GM04503 (cell line): ENCODE measurements at regions not wholly inside any gene's neighbourhood (a gene's known extent, or its start where the extent isn't known, plus 50 kb on each side); places are given as distances from the start of the nearest gene placed in this dataset.
"Not testable (repeated sequence)": the region's sequence is repeated elsewhere in the genome, so short reads cannot be mapped to it uniquely, and the experiment has no call there.

Source experiments
- DNase-seq: peaks from one replicate; pipeline ENCODE4 v3.0.0-alpha.2; 2012; ENCODE audit warnings: low read depth

DNA sequence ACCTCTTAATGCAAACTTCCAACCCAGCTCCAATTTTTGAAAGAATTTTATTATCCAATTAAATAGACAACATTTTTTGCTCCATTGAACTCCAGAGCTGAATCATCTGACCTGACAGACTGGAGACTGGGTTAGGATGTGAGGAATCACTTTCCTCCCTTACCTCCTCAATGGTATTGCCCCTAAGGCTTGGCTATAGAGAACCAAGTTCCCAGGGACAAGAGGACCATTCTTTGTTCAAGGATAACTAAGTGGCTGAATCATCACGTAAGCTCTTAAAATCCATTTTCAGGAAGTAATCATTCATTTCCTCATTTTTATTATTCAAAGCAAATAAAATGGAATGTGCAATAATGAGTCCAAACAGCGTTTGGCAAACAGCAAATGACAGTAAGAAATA lies 335.1 kb downstream of the GATA3 start:
- no peak for DNase-seq

DNA sequence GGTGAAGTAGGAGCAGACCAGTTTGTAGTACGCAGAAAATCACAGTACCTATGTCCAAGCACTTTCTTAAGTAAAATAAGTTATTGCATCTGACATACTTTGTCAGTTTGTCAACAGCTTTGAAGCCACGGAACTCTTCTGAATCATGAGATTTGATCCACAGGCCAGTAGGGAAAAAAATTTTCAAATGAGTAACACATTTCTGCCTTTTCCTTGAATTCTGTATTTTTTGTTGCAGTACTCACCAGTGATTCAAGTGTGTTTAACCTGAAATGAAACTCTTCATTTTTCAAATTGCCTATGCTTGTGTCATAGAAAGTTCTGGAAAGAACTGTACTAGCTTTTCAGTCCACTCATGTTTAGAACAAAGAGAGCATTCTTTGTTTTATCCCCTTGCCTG lies 337.7 kb downstream of the GATA3 start:
- no peak for DNase-seq

DNA sequence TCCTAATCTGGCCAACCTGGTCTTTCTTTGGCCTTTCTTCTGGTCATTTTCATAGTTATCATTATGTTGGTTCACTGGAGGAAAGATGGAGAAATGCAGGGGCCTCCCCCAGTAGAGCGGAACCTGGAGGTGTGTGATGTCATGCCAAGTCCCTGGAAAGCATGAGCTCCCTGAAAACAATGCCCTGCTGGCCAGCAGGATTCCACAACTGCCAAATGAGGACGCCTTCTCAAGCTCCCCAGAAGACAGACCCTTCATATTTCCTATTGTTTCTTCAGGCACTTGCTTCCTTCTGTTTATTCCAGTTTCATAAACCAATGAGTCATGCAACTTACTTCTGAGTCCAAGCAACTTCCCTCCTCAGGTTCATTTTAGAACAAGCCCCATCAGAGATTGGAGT lies 339.0 kb downstream of the GATA3 start:
- DNase-seq = no peak

DNA sequence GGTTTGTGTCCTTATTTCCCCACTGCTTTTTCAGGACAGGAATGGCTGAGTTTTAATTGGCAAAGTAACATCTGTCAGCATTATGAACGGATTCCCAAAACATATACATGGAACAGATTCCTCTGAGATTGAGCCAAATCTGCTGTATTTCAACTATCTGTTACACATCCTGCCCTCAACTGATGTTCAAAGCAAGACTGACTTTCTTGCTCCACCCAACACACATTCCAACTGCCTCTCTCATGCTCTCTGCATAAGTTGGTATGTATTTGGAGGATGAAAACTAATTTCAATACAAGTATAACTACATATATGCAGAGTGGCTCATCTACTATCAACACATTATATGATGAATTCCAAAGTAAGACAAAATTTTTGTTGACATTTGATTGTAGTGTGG lies 342.2 kb downstream of the GATA3 start:
- no peak for DNase-seq

DNA sequence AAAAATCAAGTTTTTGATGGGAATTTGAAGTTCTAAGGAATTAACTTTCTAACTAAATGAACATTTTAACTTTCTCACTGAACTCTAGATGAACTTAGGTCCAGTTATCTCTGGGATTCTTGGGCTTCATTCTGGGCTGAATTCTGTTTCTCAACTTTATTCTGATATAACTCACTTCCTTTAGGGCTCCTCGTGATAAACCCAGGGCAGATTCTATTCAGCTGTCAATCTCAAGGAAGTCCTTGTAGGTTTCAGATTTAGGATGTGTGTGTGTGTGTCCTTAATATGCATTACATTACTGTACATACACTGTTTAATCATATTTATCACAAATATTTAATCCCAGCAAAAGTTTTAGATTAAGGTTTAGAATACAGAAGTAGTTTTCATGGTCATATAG lies 344.3 kb downstream of the GATA3 start:
- no peak for DNase-seq

DNA sequence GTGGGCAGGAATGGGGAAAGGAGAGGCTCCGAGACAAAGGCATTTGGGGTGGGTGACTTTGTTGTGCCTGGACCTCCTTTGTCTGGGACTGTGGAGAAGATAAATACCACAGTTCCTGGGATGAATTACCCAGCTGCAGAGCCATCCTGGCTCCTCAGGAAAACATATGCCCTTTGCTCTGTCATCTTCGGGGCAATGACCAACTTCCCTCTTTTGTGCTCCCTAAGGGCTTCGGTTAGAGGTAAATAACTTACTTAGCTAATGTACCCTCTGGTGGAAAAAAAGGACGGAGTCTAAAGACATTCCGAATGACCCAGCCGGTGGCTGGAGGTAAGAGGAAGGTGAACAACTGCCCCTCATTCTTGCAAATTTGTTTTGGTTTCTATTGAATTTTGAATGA lies 345.7 kb downstream of the GATA3 start:
- DNase-seq = no peak

DNA sequence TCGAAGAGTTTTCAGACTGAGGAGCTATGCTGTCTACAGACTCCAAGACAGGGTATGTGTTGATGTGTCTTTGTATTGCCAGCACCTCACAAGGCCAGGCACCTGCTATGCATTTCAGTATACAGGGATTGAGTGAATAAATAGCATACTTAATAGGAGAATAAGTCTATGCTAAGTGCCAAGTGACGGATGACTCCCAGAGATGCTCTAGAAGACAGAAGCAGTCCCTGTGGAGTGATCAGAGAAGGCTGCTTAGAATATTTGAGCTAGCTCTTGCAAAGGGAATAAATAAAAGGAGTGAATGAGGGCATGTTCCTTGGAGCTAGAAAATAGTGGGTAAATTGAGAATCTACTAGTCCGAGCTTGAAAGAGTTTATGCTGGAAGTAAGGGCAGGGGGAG lies 346.4 kb downstream of the GATA3 start:
- no peak for DNase-seq

DNA sequence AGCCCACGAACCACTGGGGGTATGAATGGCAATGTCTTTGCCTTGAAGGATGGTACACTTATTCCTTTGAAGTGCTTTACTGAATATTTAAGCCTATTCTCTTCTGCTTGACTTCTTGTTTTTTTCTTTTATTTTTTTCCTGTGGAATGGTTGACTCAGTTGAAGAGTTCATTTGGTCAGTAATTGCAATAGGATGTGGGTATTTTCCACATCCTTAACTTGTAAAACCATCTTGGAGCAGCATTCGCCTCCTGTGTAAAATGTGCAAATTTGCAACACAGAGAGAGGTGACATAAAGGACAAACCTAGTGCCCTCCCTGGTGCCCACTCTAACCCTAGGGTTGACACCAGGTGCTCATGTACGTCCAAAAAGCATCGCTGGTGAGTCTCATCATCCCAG lies 347.0 kb downstream of the GATA3 start:
- DNase-seq = no peak

DNA sequence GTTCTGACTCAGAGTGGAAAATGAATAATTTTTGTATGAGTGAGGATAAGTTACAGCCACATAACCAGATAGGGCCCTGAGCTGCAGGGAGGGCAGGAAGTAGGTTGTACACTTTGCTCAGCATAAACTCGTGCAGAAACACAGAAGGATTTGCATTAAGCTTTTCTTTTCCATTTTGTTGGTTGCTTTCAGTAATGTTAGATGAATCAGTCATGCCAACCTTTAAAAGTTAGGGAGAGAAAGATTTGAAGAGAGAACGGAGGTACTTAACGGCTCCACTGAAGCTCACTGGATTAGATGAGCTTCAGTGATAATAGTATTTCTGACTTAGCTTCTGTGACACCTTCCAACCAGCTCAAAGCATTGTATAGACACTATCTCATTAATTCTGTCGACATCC lies 348.1 kb downstream of the GATA3 start:
- no peak for DNase-seq

DNA sequence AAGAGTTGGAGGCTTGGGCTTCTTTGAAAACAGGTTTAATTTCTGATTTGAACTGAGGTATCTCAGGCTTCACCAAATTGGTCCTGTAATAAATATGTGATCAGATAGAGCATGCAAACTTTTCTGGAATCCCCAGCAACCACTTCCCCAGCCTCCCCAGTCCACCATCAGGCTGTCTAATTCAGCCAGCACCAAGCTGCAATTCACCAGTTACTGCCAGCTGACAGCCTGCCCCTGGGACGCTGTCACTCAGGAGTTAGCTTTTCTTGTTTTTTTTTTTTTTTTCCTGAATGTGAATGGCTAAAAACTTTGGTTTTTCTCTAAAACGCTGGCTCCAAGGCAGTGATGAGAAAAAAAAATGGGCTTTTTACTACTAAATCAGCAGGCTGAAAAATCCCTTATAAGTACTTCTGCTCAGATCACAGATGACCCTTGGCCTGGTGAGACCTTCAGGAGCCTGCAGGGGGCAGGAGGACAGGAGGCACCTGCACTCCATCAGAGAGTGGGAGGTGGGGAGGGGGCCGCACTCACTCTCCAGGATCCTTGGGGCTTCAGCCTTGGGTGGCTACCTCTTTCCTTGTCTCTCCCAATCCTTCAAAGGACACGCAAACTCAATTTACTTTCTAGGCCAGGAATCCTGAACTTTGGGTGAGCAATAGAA lies 349.4 kb downstream of the GATA3 start:
- no peak for DNase-seq

DNA sequence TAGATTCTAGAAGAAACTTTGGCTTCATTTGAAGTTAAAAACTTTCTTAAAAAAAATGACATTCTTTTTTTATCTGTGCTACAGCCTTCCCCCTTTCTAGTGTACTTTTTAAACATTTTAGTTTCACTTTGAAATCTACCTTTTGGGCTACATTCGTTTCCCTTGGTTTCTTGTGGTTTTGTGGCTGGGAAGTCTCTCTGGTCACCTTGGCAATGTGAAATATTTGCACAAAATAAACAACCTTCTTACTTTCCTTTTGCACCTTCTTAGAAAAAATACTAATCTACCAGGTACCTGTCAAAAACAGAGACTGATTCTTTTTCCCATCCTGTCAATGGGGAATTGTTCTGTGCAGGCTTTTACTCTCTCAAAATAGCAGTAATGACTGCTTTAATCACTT lies 350.2 kb downstream of the GATA3 start:
- DNase-seq = no peak

DNA sequence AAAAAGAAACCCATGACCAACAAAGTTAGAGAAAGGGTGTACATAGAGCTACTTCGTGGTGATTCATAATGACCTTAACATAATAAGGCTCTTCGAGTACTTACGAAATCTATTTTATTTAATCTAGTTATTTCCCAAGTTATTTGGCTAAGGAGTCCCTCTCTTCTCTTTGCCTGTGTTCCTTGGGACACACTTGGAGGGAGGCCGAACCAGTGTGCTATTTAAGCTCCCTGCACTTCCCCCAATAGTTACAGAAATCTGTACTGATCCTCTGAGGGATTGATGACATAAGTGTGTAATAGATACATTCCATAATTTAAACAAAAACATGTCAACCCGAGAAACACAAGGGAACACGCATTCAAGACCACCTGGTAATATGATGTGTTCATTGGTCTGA lies 351.1 kb downstream of the GATA3 start:
- no peak for DNase-seq

DNA sequence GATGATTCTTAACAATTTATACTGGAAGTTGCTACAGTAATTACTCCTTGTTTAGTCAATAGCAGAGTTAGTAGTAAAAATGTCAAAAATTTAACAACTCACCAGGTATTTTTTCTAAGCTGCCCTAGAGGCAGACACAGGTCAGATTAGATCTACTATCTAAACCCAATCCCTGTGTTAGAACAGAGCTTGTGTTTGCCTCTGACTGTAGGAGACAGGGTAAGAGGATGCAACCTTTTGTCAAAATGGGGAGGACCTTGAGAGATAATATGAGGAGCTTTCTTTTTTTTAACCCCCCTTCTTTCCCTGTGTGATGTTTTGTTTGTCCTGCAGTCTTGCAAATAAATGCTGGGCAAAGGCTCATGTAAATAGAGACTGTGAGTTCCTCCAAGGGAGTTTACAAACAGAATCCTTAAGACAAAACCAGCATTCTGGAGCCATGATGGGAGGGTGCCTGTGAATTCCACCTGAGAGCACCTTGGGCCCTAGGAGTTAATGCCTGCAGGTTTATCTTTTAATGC lies 353.1 kb downstream of the GATA3 start:
- no peak for DNase-seq

DNA sequence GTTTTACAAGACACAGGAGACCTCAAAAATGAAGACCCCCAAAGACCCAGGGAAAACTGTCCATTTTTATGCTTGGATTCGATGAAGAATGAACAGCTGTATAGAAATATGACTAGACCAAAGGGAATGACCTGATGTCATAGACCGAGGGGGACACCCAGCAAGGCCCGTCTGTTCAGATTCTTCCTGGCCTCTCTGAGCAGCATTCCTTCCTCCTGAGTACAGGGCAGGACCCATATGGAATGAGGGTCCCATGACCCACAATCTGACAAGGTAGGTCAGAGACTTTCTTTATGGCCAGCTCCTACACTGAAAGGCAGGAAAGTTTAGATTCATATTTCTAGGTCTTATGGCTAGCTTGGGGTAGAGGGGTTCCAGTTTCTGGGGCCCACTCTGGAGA lies 356.0 kb downstream of the GATA3 start:
- no peak for DNase-seq

DNA sequence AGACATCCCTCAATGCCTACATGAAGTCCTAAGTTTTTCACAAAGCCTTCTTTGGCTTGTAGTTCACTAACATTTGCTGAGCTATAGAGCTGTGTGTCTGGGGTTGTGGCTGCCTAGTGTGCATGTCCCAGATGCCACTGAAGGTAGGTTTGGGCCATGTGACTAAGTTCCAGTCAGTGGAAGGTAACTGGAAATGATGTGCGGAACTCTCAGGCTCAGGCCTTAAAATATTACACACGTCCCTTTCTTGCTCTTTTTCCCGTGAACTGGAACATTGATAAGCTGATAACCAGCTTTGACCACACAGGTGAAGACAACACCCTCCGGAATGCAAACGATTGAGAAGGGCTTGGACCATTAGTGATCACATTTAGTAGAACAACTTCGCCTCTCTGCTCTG lies 358.1 kb downstream of the GATA3 start:
- DNase-seq = no peak

DNA sequence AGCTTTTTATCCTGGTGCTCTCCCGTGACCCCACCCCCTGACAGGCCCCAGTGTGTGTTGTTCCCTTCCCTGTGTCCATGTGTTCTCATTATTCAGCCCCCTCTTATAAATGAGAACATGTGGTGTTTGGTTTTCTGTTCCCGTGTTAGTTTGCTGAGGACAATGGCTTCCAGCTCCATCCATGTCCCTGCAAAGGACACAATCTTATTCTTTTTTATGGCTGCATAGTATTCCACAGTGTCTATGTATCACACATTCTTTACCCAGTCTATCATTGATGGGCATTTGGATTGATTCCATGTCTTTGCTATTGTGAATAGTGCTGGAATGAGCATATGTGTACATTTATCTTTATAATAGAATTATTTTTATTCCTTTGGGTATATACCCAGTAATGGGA lies 360.5 kb downstream of the GATA3 start:
- DNase-seq = not testable (repeated sequence)

DNA sequence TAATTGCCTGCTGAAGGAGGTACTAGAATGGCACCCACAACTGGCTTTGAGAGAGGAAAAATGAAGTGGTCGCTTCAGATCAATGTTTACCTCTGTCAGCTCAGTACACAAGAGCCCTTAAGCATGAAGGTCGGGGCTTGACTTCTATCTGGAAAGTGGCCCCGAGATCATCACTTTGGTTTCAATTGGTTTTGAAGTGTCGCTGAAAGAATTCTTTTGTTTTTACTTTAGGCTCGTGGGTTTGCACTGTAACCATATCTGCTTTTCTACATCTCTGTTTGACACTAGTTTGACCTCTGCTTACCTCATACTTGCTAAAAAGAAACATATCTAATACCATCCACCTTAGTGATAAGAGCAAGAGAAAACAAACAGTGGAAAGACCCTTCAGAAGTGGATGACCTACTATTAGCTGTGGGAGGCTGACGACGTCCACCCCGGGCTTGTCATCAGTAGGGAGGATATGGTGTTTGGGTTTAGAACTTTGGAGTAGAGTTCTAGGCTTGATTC lies 361.8 kb downstream of the GATA3 start:
- no peak for DNase-seq

DNA sequence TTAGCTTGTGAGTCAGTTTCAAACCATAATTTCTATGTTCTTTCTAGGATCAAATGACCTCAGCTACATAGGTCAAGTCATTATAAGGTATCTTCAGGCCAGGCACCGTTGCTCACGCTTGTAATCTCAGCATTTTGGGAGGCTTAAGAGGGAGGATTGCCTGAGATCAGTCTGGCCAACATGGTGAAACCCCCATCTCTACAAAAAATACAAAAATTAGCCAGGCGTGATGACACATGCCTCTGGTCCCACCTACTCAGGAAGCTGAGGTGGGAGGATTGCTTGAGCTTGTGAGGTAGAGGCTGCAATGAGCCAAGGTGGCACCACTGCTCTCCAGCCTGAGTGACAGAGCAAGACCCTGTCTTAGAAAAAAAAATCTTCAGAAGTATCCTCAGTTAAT lies 362.3 kb downstream of the GATA3 start:
- no peak for DNase-seq

DNA sequence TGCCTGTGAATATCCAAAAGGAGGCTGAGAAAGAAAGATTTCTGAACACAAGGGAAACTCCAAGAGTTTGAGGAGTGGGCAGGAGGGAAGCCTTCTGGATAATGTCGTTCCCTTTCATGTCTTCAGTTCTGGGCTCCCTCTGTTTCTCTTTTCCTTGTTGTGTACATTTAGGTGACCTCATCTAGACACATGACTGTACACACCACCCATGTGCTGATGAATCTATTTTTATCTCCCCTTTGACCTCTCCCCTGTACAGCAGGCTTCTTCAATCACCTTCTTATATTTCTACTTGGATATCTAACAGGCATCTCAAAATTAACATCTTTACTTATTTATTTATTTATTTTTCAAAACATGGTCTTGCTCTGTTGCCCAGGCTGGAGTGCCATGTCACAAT lies 363.1 kb downstream of the GATA3 start:
- DNase-seq = no peak

DNA sequence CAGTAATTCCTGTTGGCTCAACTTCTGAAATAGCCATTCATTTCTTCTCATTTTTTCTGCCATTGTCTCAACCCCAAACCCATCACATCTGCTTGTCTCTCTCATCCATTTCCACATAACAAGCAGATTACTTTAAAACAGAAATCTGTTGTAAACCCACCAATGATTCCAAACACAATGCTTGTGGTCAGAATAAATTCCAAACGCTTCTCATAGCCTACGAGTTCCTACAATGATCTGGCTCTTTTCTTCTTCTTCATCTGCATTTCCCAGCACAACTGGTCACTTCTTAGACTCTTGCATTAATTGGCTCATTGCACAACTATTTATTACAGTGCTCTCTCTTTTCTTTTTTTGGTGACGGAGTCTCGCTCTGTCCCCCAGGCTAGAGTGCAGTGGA lies 364.1 kb downstream of the GATA3 start:
- DNase-seq = no peak

DNA sequence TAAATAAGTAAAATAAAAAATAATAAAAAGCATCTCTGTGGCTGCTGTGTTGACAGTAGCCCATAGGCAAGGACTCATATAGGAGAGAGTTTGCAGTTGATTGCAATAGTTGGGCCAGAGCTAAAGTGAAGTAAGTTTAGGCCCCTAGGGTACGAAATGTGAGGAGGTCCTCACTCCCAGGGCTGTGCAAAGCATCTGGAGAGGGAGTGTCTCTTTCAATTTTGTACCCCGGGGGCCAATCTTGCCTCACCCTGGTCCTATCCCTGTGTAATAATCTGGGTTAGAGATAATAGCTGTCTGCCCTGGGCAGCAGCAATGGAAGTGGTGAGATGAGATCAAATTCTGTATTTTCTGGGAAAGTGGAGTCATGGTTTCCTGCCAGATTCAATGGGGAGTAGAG lies 365.7 kb downstream of the GATA3 start:
- DNase-seq = no peak

DNA sequence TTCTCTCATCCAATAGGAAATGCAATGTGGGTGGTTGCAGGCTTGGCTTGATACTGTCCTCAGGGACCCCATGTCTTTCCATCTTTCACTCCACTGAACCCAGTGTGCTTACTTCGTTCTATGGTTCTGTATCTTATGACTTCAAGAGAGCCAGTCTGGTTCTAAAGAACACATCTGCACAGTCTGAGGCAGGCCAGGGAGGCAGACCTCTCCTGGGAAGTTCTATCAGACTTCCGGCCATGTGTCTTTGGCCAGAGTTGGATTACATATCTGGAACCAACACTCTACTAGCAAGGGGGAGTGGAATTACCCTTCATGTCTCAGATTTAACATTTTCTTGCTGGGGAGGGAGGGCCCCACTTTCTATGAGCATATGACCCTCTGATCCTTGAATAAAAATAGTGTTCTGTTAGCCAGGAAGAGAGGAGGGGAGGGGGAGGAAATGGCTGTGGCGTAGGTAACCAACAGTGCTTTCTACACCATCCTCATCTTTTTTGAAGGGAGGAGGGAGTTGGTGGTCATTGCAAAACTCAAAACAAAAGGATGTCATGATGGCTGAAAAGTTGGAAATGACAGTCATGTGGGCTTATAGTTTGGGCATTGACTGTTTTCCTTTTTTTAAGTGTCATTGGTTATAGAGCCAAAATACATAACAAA lies 370.2 kb downstream of the GATA3 start:
- no peak for DNase-seq

DNA sequence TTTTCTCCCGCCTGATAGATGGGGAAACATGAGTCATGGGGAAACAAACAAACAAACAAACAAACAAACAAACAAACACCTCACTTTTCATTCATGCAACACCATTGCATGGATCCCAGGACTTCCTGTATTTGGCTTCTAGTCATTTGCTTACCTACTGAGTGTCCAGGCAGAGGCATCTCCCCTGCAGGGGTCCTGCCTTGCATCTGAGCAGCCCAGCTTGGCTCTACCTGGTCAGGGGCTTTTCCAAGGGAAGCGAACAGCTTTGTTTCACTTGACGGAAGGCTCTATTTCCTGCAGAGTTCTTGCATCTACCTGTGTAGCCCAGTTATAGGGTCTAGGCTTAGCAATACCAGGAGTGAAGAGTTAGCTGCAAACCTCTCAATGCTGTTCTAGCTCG lies 374.2 kb downstream of the GATA3 start:
- DNase-seq = no peak

DNA sequence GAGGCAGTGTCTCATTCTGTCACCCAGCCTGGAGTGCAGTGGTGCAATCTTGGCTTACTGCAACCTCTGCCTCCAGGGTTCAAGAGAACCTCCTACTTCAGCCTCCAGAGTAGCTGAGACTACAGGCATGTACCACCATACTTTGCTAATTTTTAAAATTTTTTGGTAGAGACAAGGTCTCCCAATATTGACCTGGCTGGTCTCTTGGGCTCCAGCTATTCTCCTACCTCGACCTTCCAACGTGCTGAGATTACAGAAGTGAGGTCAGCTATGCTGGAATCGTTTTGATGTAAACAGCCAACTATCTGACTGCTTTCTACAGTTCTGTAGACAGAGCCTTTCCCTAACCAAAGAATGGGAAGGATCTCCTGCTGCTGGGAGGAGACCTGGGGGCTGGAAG lies 375.8 kb downstream of the GATA3 start:
- no peak for DNase-seq
